Esophagus (tissue), 2 donors: ENCODE measurements at regions not wholly inside any gene's neighbourhood (a gene's known extent, or its start where the extent isn't known, plus 50 kb on each side); places are given as distances from the start of the nearest gene placed in this dataset.
"Not testable (repeated sequence)": the region's sequence is repeated elsewhere in the genome, so short reads cannot be mapped to it uniquely, and the experiment has no call there.

Experiments
- H3K27ac ChIP-seq, 2 donors: one replicate each; pipeline ENCODE4 v1.5.1; 2013; ENCODE audit warnings: low read depth in 2 of 2, mild to moderate bottlenecking in 2 of 2, inconsistent platforms in 1 of 2, low read length in 1 of 2, moderate library complexity in 1 of 2
- H3K27me3 ChIP-seq, 2 donors: one replicate each; pipeline ENCODE4 v1.6.1; 2013; ENCODE audit warnings: low read length in 2 of 2, control low read depth in 1 of 2, mild to moderate bottlenecking in 1 of 2; ENCODE audit not compliant: insufficient read depth in 2 of 2, control insufficient read depth in 1 of 2
- H3K36me3 ChIP-seq, 2 donors: one replicate each; pipeline ENCODE4 v1.6.1; 2013; ENCODE audit warnings: low read length in 1 of 2; ENCODE audit not compliant: control insufficient read depth in 2 of 2, insufficient read depth in 2 of 2
- H3K4me1 ChIP-seq, 2 donors: one replicate each; pipeline ENCODE4 v1.6.1; 2013; ENCODE audit warnings: low read length in 1 of 2; ENCODE audit not compliant: control insufficient read depth in 2 of 2, insufficient read depth in 2 of 2
- H3K4me3 ChIP-seq, 2 donors: one replicate each; pipeline ENCODE4 v1.5.1; 2013; ENCODE audit warnings: low read length in 2 of 2, mild to moderate bottlenecking in 2 of 2, low read depth in 1 of 2, moderate library complexity in 1 of 2
- H3K9me3 ChIP-seq, 2 donors: one replicate each; pipeline ENCODE4 v1.6.1; 2013; ENCODE audit warnings: mild to moderate bottlenecking in 2 of 2, low read depth in 1 of 2, low read length in 1 of 2, moderate library complexity in 1 of 2; ENCODE audit not compliant: control insufficient read depth in 2 of 2, insufficient read depth in 1 of 2
- WGBS, 2 donors: extraction: QIAGEN DNeasy Blood & Tissue Kit; methylation state at CpG; one replicate each; pipeline ENCODE4 v1.1.7; 2013; 5-methylcytosine and 5-hydroxymethylcytosine counted together
- donor health status: healthy with polysubstance abuse.
- donor health status: Bipolar disorder and iron deficiency.

DNA sequence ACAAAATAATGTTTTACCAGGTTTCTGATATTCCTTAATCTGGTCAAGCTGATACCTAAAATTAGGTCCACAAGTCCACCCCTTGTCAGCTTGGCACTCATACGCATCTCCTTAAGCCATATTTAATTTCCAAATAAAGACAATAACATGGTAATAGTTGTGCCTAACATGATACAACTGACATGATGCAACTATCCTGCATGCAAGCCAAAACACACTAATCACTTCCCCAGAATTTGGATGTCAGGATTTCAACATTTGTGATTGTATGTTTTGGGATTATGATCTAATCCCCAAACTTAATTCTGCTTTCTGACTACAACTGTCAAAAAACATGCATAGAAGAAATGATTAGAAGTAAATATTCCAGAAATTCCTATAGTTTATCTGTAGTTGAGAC lies 174.4 kb upstream of the ZNF92 start:
- H3K27me3 ChIP-seq, H3K27ac ChIP-seq, H3K4me1 ChIP-seq, H3K4me3 ChIP-seq, H3K9me3 ChIP-seq, H3K36me3 ChIP-seq: not testable (repeated sequence)
- WGBS, 2 donors, result no CpG with 5 or more reads among the region's 1 CpG

DNA sequence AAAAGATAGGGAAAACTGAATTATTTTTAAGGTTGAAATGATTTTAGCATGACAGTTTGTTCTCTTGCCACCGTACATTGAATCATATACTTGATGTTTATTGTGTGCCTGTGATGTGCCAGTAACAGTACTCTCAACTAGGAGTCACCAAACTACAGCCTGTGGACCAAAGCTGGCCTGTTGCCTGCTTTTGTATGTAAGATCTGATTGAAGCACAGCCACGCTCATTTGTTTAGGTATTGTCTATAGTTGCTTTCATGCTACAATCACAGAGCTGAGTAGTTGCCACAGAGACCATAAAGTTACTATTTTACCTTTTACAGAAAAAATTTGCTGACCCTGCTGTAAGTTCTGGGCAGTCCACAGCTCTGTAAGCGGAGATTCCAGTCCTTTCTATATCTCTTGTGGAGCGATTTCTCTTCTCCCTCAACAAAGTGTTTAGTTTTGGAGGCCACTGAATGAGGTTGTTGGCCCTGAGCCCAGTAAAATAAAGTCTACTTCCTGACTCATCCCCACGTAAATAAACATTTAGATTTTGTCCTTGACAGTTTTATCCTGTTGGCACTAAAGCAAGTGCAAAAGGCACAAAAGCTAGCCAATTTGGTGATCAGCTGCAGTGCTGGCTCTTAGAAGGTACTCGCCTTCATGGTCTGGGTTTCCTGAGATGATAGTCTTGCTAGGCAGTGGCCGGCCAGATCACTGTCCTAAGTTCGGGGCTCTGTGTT lies 180.2 kb upstream of the ZNF92 start:
- 31 to 38% methylated on average over 3 to 4 of the region's 8 CpGs for WGBS, 2 donors
- not testable (repeated sequence) for H3K9me3 ChIP-seq, H3K36me3 ChIP-seq, H3K4me1 ChIP-seq, H3K27me3 ChIP-seq, H3K4me3 ChIP-seq, H3K27ac ChIP-seq

DNA sequence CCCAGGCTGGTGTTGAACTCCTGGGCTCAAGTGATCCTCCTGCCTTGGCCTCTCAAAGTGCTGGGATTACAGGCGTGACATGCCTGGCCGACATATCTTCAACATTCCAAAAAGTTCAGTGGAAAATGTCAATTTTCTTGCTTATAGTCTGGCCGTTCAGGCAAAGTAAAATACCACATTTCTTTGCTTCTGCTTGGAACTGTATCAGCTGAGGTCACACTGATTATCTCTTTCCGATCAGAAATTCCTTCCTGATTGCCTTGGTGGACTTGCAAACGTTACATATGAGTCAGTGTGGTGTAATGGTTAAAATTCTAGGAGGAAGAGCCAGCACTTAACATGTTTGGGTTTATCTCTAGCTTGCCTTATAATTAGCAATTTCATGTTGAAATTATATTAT lies 170.6 kb upstream of the ERV3-1 start:
- H3K27me3 ChIP-seq, H3K36me3 ChIP-seq, H3K4me1 ChIP-seq, H3K4me3 ChIP-seq, H3K9me3 ChIP-seq, H3K27ac ChIP-seq: not testable (repeated sequence)
- WGBS, 2 donors, result 63 to 68% methylated on average over 5 of the region's 5 CpGs

DNA sequence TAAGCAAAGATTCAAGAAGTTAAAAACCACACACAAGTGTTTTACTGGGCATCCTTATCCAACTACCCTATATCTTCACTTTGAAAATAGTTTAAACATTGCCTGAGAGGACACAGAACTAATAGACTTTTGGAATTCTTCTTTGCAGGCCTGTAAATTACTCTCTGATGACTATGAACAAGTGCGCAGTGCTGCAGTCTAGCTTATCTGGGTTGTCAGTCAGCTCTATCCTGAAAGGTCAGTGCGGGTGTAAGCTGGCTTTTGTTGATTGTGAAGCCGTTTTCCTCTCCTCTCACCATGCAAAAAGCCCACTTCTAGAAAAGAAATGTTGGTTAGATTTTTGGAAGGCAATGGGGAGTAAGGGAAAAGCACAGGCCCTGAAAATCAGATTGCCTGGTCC lies 143.6 kb upstream of the ERV3-1 start:
- not testable (repeated sequence) for H3K27ac ChIP-seq, H3K4me3 ChIP-seq, H3K27me3 ChIP-seq, H3K4me1 ChIP-seq, H3K9me3 ChIP-seq, H3K36me3 ChIP-seq
- no CpG with 5 or more reads among the region's 3 CpGs for WGBS, 2 donors

DNA sequence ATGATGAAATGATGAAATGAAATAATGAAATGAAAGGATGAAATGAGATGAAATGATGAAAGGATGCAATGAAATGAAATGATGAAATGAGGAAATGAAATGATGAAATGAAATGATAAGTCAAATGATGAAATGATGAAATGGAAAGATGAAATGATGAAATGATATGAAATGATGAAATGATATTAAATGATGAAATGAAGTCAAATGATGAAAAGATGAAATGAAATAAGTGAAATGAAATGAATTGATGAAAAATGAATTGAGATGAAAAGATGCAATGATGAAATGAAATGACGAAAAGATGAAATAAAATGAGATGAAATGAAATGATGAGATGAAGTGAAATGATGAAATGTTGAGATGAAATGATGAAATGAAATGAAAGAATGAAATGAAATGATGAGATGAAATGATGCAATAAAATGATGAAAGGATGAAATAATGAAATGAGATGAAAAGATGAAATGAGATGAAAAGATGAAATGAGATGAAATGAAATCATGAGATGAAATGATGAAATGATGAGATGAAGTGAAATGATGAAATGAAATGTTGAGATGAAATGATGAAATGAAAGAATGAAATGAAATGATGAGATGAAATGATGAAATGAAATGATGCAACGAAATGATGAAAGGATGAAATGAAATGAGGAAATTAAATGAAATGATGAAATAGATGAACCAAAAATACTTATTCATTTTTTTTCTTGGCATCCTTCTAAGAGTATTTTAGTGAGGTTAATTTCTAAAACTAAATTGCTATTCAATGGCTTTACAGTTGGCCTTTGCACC lies 139.8 kb upstream of the ERV3-1 start:
- not testable (repeated sequence) for H3K4me1 ChIP-seq, H3K27ac ChIP-seq, H3K9me3 ChIP-seq, H3K36me3 ChIP-seq, H3K4me3 ChIP-seq, H3K27me3 ChIP-seq
- 81 to 90% methylated on average over 2 of the region's 2 CpGs for WGBS, 2 donors

DNA sequence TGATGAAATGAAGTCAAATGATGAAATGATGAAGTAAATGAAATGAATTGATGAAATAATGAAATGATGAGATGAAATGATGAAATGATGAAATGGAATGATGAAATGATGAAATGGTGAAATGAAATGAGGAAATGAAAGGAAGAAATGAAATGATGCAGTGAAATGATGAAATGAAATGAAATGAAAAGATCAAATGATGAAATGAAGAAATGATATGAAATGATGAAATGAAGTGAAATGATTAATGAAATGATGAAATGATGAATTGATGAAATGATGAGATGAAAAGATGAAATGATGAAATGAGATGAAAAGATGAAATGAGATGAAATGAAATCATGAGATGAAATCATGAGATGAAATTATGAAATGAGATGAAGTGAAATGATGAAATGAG lies 139.2 kb upstream of the ERV3-1 start:
- H3K4me1 ChIP-seq, H3K4me3 ChIP-seq, H3K36me3 ChIP-seq, H3K27me3 ChIP-seq, H3K27ac ChIP-seq, H3K9me3 ChIP-seq: not testable (repeated sequence)

DNA sequence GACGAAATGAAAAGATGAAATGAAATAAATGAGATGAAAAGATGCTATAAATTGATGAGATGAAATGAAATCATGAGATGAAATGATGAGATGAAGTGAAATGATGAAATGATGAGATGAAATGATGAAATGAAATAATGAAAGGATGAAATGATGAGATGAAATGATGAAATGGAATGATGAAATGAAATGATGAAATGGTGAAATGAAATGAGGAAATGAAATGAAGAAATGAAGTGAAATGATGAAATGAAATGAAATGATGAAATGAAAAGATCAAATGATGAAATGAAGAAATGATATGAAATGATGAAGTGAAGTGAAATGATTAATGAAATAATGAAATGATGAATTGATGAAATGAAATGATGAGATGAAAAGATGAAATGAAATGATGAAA lies 138.5 kb upstream of the ERV3-1 start:
- H3K4me1 ChIP-seq, H3K4me3 ChIP-seq, H3K27me3 ChIP-seq, H3K27ac ChIP-seq, H3K9me3 ChIP-seq, H3K36me3 ChIP-seq: not testable (repeated sequence)
- whole genome bisulfite sequencing, 2 donors, result 66 to 95% methylated on average over 1 of the region's 1 CpG

DNA sequence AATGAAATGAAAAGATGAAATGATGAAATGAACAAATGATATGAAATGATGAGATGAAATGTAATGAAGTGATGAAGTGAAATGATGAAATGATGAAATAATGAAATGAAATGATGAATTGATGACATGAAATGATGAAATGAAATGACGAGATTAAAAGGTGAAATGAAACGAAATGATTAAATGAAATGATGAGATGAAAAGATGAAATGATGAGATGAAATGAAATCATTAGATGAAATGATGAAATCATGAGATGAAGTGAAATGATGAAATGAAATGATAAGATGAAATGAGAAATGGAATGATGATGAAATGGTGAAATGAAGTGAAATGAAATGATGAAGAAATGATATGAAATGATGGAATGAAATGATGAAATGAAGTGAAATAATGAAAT lies 138.1 kb upstream of the ERV3-1 start:
- not testable (repeated sequence) for H3K4me3 ChIP-seq, H3K36me3 ChIP-seq, H3K27me3 ChIP-seq, H3K4me1 ChIP-seq, H3K9me3 ChIP-seq, H3K27ac ChIP-seq
- 90 to 92% methylated on average over 2 of the region's 2 CpGs for WGBS, 2 donors

DNA sequence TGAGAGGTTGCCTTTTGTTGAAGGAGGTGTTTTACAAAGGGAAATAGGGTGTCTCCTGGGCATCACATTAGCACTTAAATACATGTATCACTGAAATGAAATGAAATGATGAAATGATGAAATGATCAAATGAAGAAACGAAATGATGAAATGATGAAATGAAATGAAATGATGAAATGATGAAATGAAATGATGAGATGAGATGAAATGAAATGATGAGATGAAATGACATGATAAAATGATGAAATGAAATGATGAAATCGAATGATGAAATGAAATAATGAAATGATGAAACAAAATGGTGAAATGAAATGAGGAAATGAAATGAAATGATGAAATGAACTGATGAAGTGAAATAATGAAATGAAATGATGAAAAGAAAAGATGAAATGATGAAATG lies 137.6 kb upstream of the ERV3-1 start:
- H3K4me1 ChIP-seq, H3K9me3 ChIP-seq, H3K27ac ChIP-seq, H3K4me3 ChIP-seq, H3K36me3 ChIP-seq, H3K27me3 ChIP-seq: not testable (repeated sequence)
- WGBS, 2 donors, result 78 to 83% methylated on average over 2 of the region's 2 CpGs

DNA sequence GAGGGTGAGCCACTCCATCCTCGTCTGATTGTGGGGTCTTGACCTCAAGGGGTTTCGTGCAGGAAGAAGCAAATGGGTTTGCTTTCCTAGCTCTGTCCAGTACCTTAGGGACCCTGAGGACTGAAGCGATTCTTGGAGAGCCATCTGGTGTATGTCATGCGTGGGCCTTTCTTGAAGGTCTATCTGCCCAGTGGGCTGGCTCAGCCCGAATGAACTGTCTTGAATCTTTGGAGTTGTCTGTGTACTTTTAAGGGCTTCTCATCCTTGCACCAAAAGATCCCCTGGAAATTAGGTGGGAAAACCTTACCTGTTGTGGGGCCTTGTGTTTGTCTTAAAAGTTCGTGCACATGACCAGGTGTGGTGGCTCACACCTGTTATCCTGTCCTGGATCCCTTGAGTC lies 135.4 kb upstream of the ERV3-1 start:
- not testable (repeated sequence) for H3K9me3 ChIP-seq, H3K36me3 ChIP-seq, H3K27me3 ChIP-seq, H3K4me1 ChIP-seq, H3K27ac ChIP-seq, H3K4me3 ChIP-seq
- WGBS, 2 donors, result 83 to 93% methylated on average over 4 of the region's 6 CpGs
